Fibroblast of lung (primary cell): ENCODE measurements at regions not wholly inside any gene's neighbourhood (a gene's known extent, or its start where the extent isn't known, plus 50 kb on each side); places are given as distances from the start of the nearest gene placed in this dataset.
A peak's percentile ranks its signal among the peaks of the same experiment; 100 is the strongest.

Source experiments
- DNase-seq, 2 donors: peaks; one replicate each; pipeline versions ENCODE4 v3.0.0 to v3.0.0-alpha.2; 2010; ENCODE audit warnings: low read depth in 2 of 2
- H2AFZ ChIP-seq: 2 replicates; pipeline ENCODE4 v1.5.1; 2012; ENCODE audit warnings: low read length, control low read depth, inconsistent platforms
- H3K27ac ChIP-seq: 2 replicates; pipeline ENCODE4 v1.5.1; 2011; ENCODE audit warnings: low read length, control low read depth; ENCODE audit not compliant: insufficient read depth
- H3K27me3 ChIP-seq: 2 replicates; pipeline ENCODE4 v1.5.1; 2011; ENCODE audit warnings: mild to moderate bottlenecking, low read length; ENCODE audit not compliant: control insufficient read depth, insufficient read depth
- H3K36me3 ChIP-seq: 2 replicates; pipeline ENCODE4 v1.5.1; 2011; ENCODE audit warnings: low read length; ENCODE audit not compliant: control insufficient read depth, insufficient read depth
- H3K4me1 ChIP-seq: 2 replicates; pipeline ENCODE4 v1.5.1; 2011; ENCODE audit warnings: low read length; ENCODE audit not compliant: control insufficient read depth, insufficient read depth; ENCODE audit errors: extremely low read depth
- H3K4me2 ChIP-seq: 2 replicates; pipeline ENCODE4 v1.5.1; 2011; ENCODE audit warnings: low read length, control low read depth; ENCODE audit not compliant: insufficient read depth; ENCODE audit errors: extremely low read depth
- H3K4me3 ChIP-seq, 4 experiments: fragments of 200-600 bp in 1 of 4; sonication (generic) in 1 of 4; replicated peaks in 1 of 4; 2 replicates each; pipeline ENCODE4 v1.5.1; 2011 to 2016; ENCODE audit warnings: low read length in 4 of 4, low read depth in 3 of 4, mild to moderate bottlenecking in 3 of 4, control low read depth in 2 of 4, inconsistent platforms in 1 of 4, mixed read lengths in 1 of 4; ENCODE audit not compliant: insufficient read depth in 1 of 4; ENCODE audit errors: control extremely low read depth in 1 of 4
- H3K79me2 ChIP-seq: 2 replicates; pipeline ENCODE4 v1.5.1; 2012; ENCODE audit warnings: mild to moderate bottlenecking, low read length, inconsistent platforms; ENCODE audit not compliant: control insufficient read depth, insufficient read depth
- H3K9ac ChIP-seq: 2 replicates; pipeline ENCODE4 v1.5.1; 2011; ENCODE audit warnings: mild to moderate bottlenecking, low read length, control low read depth; ENCODE audit not compliant: insufficient read depth
- H3K9me3 ChIP-seq: 2 replicates; pipeline ENCODE4 v1.5.1; 2012; ENCODE audit warnings: low read depth, low read length; ENCODE audit not compliant: control insufficient read depth, insufficient read depth
- H4K20me1 ChIP-seq: 2 replicates; pipeline ENCODE4 v1.5.1; 2011; ENCODE audit warnings: low read length; ENCODE audit not compliant: control insufficient read depth, insufficient read depth; ENCODE audit errors: extremely low read depth
- CTCF ChIP-seq, 2 donors: IDR thresholded peaks in 1 of 2; conservative IDR thresholded peaks in 1 of 2; 1 replicate in 1 of 2; 2 replicates in 1 of 2; pipeline ENCODE4 v1.5.1; 2011 to 2012; ENCODE audit warnings: low read length in 2 of 2, control low read depth in 1 of 2, inconsistent platforms in 1 of 2, low read depth in 1 of 2, mild to moderate bottlenecking in 1 of 2
- EZH2 ChIP-seq: IDR thresholded peaks from 2 replicates; pipeline ENCODE4 v1.5.1; 2012; ENCODE audit warnings: low read length, control low read depth, mild to moderate bottlenecking; ENCODE audit errors: missing control alignments

- Histone ChIP-seq H3K79me2 (no peaks in the 10 kb centered on the region), H3K4me2 (no peak overlapping the region), H3K4me3 (no peak overlapping the region), H3K27me3 (no peaks in the 10 kb centered on the region), H3K4me1 (no peaks in the 10 kb centered on the region), H3K27ac (no peak overlapping the region), H3K36me3 (no peaks in the 10 kb centered on the region), H3K9me3 (no peaks in the 10 kb centered on the region), H3K9ac (no peak overlapping the region), H4K20me1 (no peaks in the 10 kb centered on the region), H2AFZ (no peak overlapping the region)
- DNase-seq, result peak in 1 of 2 donors; percentile 23
- no peak for TF ChIP-seq EZH2
- TF ChIP-seq CTCF (conservative IDR thresholded peaks at IDR 0.05 in 1 of 2, IDR thresholded peaks at IDR 0.05 in 1 of 2; ENCODE audit: low read depth in 1 of 2, low read length in 2 of 2), result no peak
Observed at GRCh38 chr3:104673981-104674380, 692.7 kb upstream of the ALCAM start.

GRCh38 chr3:104676241-104676640, 690.5 kb upstream of the ALCAM start:
- Histone ChIP-seq H3K36me3 (no peaks in the 10 kb centered on the region), H4K20me1 (no peaks in the 10 kb centered on the region), H3K27me3 (no peaks in the 10 kb centered on the region), H3K4me1 (no peaks in the 10 kb centered on the region), H3K4me2 (no peak overlapping the region), H3K4me3 (no peak overlapping the region), H3K27ac (no peak overlapping the region), H3K9me3 (no peaks in the 10 kb centered on the region), H3K9ac (no peak overlapping the region), H3K79me2 (no peaks in the 10 kb centered on the region), H2AFZ (no peak overlapping the region)
- no peak for TF ChIP-seq CTCF (conservative IDR thresholded peaks at IDR 0.05 in 1 of 2, IDR thresholded peaks at IDR 0.05 in 1 of 2; ENCODE audit: low read depth in 1 of 2, low read length in 2 of 2)
- TF ChIP-seq EZH2, result no peak
- DNase-seq, result peak in 1 of 2 donors; percentile 9

- Histone ChIP-seq H3K9ac (no peak overlapping the region), H3K4me3 (no peak overlapping the region), H3K9me3 (no peaks in the 10 kb centered on the region), H3K36me3 (no peaks in the 10 kb centered on the region), H4K20me1 (no peaks in the 10 kb centered on the region), H3K27ac (no peak overlapping the region), H3K4me2 (no peak overlapping the region), H2AFZ (no peak overlapping the region), H3K4me1 (no peaks in the 10 kb centered on the region), H3K79me2 (no peaks in the 10 kb centered on the region), H3K27me3 (no peaks in the 10 kb centered on the region)
- TF ChIP-seq CTCF (conservative IDR thresholded peaks at IDR 0.05 in 1 of 2, IDR thresholded peaks at IDR 0.05 in 1 of 2; ENCODE audit: low read depth in 1 of 2, low read length in 2 of 2) (no peak), EZH2 (no peak)
- DNase-seq, result no peak
Observed at GRCh38 chr3:104677932-104678331, 688.8 kb upstream of the ALCAM start.
